COLO668 (cell line): ENCODE measurements at regions not wholly inside any gene's neighbourhood (a gene's known extent, or its start where the extent isn't known, plus 50 kb on each side); places are given as distances from the start of the nearest gene placed in this dataset.
"Not testable (repeated sequence)": the region's sequence is repeated elsewhere in the genome, so short reads cannot be mapped to it uniquely, and the experiment has no call there.

Experiments used
- DNase-seq: peaks from one replicate; lab custom pipeline; 2025; ENCODE audit not compliant: unreplicated experiment; lab: John Stamatoyannopoulos, UW

- DNase-seq: no peak
Observed at GRCh38 chrX:16067886-16068515, 55.4 kb upstream of the GRPR start.

- DNase-seq: no peak
Observed at GRCh38 chrX:16063921-16064320, 59.4 kb upstream of the GRPR start.

- no peak for DNase-seq
Observed at GRCh38 chrX:16063141-16063540, 60.2 kb upstream of the GRPR start.

GRCh38 chrX:16061296-16061695 is 62.1 kb upstream of the GRPR start:
- no peak for DNase-seq

GRCh38 chrX:16060252-16060651 is 63.1 kb upstream of the GRPR start:
- no peak for DNase-seq

GRCh38 chrX:16049126-16049525 is 74.2 kb upstream of the GRPR start:
- not testable (repeated sequence) for DNase-seq

- DNase-seq: no peak
Observed at GRCh38 chrX:16042980-16043379, 80.4 kb upstream of the GRPR start.

- DNase-seq: no peak
Observed at GRCh38 chrX:16039834-16040233, 83.5 kb upstream of the GRPR start.

- no peak for DNase-seq
Observed at GRCh38 chrX:16039363-16039762, 84.0 kb upstream of the GRPR start.

GRCh38 chrX:16033331-16033730 is 90.0 kb upstream of the GRPR start:
- DNase-seq: no peak

GRCh38 chrX:16028576-16028975 is 94.8 kb upstream of the GRPR start:
- DNase-seq: no peak

GRCh38 chrX:16023790-16024734 is 99.3 kb upstream of the GRPR start:
- peak; percentile 11 for DNase-seq

- DNase-seq: no peak
Observed at GRCh38 chrX:16022580-16023200, 100.7 kb upstream of the GRPR start.

- no peak for DNase-seq
Observed at GRCh38 chrX:16018291-16018690, 105.1 kb upstream of the GRPR start.

GRCh38 chrX:16014171-16014570 is 109.2 kb upstream of the GRPR start:
- DNase-seq: no peak

GRCh38 chrX:16012250-16012649 is 111.1 kb upstream of the GRPR start:
- DNase-seq: no peak

- no peak for DNase-seq
Observed at GRCh38 chrX:16005917-16006316, 117.4 kb upstream of the GRPR start.

- no peak for DNase-seq
Observed at GRCh38 chrX:16002185-16002584, 121.2 kb upstream of the GRPR start.

GRCh38 chrX:15998350-15998749 is 125.0 kb upstream of the GRPR start:
- no peak for DNase-seq

- no peak for DNase-seq
Observed at GRCh38 chrX:15989716-15990115, 133.6 kb upstream of the GRPR start.

GRCh38 chrX:15988661-15989603 is 134.3 kb upstream of the AP1S2 start:
- DNase-seq: no peak
